ENCODE measurements at regions not wholly inside any gene's neighbourhood (a gene's known extent, or its start where the extent isn't known, plus 50 kb on each side); places are given as distances from the start of the nearest gene placed in this dataset.

DNA sequence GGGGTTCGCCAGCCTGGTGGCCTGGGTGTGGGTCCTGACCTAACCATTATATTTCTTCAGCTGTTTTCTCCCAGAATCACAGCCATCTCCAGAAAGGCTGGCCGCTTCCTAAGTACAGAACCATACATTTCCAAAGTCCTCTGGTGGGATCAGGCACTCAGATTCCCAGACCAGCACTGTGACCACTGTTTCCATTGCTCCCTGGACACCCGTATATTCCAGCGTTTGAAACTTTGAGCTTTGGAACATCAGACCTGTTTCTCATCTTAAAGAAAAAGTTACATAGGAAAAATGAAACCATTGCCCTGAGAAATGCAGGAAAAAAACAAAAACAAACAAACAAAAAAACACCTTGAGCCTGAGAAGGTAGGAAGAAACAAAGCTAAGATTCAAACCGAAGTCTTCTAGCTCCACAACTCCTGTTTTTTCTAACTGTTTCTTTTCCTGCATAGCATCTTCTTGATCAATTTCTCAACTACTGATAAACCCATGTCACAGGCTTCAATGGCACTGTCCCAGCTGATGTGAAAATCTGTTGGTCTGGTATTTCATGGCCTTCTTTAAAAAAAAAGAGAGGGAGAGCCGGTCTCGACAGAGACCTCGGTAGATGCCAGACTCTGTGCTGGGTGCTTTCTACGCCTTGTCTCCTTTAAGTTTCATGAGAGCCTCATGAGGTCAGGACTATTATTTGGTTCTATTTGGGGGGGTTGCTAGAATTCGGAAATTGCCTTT is 221.3 kb downstream of the TOMM20 start:
- DNase-seq: no peak
- H3K9me3 Mint-ChIP-seq: peaks cover 2% of the 10 kb centered on the region
- no peak overlapping the region for H3K27ac Mint-ChIP-seq
- POLR2A ChIA-PET: no interaction called here
- no peak overlapping the region for H3K4me3 Mint-ChIP-seq
- no peaks in the 10 kb centered on the region for H3K27me3 Mint-ChIP-seq
- H3K4me1 Mint-ChIP-seq: peaks cover 15% of the 10 kb centered on the region
- H3K36me3 Mint-ChIP-seq (ENCODE audit: low read depth): no peaks in the 10 kb centered on the region
- CTCF ChIA-PET: interaction anchor here (1.2 to 1.5 kb wide), 2 partner anchors 9 to 21 kb away, joined by 4 read pairs; no protein-coding TSS in a partner anchor

DNA sequence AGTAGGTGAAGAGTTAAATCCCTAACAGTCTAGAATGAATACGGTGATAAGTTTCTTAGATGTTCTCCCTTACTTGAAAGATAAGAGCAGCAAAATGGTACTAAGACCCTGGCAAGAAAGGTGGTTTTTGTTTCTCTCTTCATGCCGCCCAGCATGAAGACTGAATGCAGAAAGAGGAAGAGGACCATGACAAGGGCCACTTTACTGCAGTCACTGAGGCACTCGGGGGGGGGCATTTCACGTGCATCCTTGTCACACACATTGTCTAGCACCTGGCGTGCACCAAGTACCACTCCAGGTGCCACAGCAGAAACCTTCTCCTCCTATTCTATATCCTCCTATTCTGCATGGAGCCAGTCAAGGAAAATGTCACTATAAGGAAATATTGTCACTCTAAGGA is 222.0 kb downstream of the TOMM20 start:
- Mint-ChIP-seq H3K9me3 (peaks cover 2% of the 10 kb centered on the region), H3K4me1 (peaks cover 8% of the 10 kb centered on the region), H3K27ac (no peak overlapping the region), H3K27me3 (no peaks in the 10 kb centered on the region), H3K36me3 (ENCODE audit: low read depth) (no peaks in the 10 kb centered on the region), H3K4me3 (no peak overlapping the region)
- ChIA-PET CTCF (interaction anchor here (1.5 kb wide), 1 partner anchor 9 kb away, joined by 4 read pairs; no protein-coding TSS in a partner anchor), POLR2A (no interaction called here)
- DNase-seq: no peak

GRCh38 chr1:234902774-234903547 is 225.7 kb downstream of the TOMM20 start:
- ChIA-PET CTCF (interaction anchor here (0.7 to 1.5 kb wide), 3 partner anchors 8 to 13 kb away, joined by 3 to 4 read pairs (median 3); no protein-coding TSS in a partner anchor), POLR2A (interaction anchor here (0.6 kb wide), 1 partner anchor 233 kb away, joined by 3 read pairs; no protein-coding TSS in a partner anchor)
- Mint-ChIP-seq H3K27me3 (no peaks in the 10 kb centered on the region), H3K4me1 (no peaks in the 10 kb centered on the region), H3K36me3 (ENCODE audit: low read depth) (no peaks in the 10 kb centered on the region), H3K27ac (peak overlapping the region; percentile 52), H3K4me3 (no peak overlapping the region), H3K9me3 (no peaks in the 10 kb centered on the region)
- DNase-seq: no peak

- H3K4me3 Mint-ChIP-seq: no peak overlapping the region
- no peaks in the 10 kb centered on the region for H3K9me3 Mint-ChIP-seq
- DNase-seq: no peak
- POLR2A ChIA-PET: no interaction called here
- CTCF ChIA-PET: interaction anchor here (1.1 to 1.5 kb wide), 3 partner anchors 13 to 22 kb away, joined by 3 to 4 read pairs (median 3); no protein-coding TSS in a partner anchor
- no peaks in the 10 kb centered on the region for H3K36me3 Mint-ChIP-seq (ENCODE audit: low read depth)
- no peaks in the 10 kb centered on the region for H3K27me3 Mint-ChIP-seq
- no peak overlapping the region for H3K27ac Mint-ChIP-seq
- no peaks in the 10 kb centered on the region for H3K4me1 Mint-ChIP-seq
These were observed 227.1 kb downstream of the TOMM20 start for GRCh38 chr1:234901491-234902049.

- no peak overlapping the region for H3K27ac Mint-ChIP-seq
- H3K27me3 Mint-ChIP-seq: no peaks in the 10 kb centered on the region
- DNase-seq: no peak
- no peak overlapping the region for H3K4me3 Mint-ChIP-seq
- no peaks in the 10 kb centered on the region for H3K36me3 Mint-ChIP-seq (ENCODE audit: low read depth)
- H3K9me3 Mint-ChIP-seq: no peaks in the 10 kb centered on the region
- no peaks in the 10 kb centered on the region for H3K4me1 Mint-ChIP-seq
- ChIA-PET CTCF (no interaction called here), POLR2A (no interaction called here)
These were observed 228.0 kb downstream of the TOMM20 start for GRCh38 chr1:234900595-234900994.

- ChIA-PET CTCF (no interaction called here), POLR2A (no interaction called here)
- no peak for DNase-seq
- no peak overlapping the region for H3K27ac Mint-ChIP-seq
- no peaks in the 10 kb centered on the region for H3K27me3 Mint-ChIP-seq
- no peaks in the 10 kb centered on the region for H3K36me3 Mint-ChIP-seq (ENCODE audit: low read depth)
- H3K9me3 Mint-ChIP-seq: no peaks in the 10 kb centered on the region
- no peak overlapping the region for H3K4me3 Mint-ChIP-seq
- H3K4me1 Mint-ChIP-seq: peaks cover 2% of the 10 kb centered on the region
These were observed 228.9 kb downstream of the TOMM20 start for GRCh38 chr1:234899730-234900072.

DNA sequence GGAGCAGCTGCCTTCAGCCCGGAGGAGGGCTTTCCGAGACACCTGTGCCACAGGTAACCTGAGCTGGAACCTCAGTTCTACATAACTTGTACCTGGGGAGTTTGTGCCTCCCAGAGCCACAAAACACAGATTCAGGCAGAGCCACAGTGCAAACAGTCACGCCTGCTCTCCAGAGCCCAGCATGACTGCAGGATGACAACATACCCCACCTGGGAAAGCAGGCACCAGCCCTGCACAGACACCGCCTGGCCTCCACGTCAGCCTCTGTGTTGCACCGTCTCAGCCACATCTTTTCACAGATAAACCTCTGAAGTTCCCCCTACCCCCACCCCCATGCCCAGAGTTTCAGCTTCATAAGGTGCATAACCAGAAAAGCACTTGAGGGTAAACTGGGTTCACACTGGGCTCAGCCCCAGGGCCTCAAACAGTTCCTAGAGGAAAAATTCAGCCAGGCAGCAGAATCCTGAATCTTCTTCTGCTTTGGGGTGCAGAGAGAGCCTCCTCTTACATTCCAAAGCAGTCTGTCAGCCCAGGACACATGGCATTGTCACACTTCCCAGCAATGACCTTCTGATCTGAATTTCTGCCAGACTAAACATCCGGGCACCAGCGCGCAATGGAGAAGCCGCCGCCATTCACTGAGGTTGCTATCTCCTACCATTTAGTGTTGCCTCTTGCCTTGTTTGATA is 229.5 kb downstream of the TOMM20 start:
- H3K27me3 Mint-ChIP-seq: no peaks in the 10 kb centered on the region
- H3K4me3 Mint-ChIP-seq: no peak overlapping the region
- ChIA-PET POLR2A (no interaction called here), CTCF (interaction anchor here (1.6 kb wide), 1 partner anchor 8 kb away, joined by 4 read pairs; no protein-coding TSS in a partner anchor)
- no peaks in the 10 kb centered on the region for H3K36me3 Mint-ChIP-seq (ENCODE audit: low read depth)
- H3K27ac Mint-ChIP-seq: no peak overlapping the region
- no peak for DNase-seq
- peaks cover 8% of the 10 kb centered on the region for H3K4me1 Mint-ChIP-seq
- H3K9me3 Mint-ChIP-seq: no peaks in the 10 kb centered on the region

- DNase-seq: no peak
- H3K27me3 Mint-ChIP-seq: no peaks in the 10 kb centered on the region
- no peak overlapping the region for H3K27ac Mint-ChIP-seq
- H3K4me1 Mint-ChIP-seq: peaks cover 13% of the 10 kb centered on the region
- CTCF ChIA-PET: interaction anchor here (0.7 to 1.6 kb wide), 2 partner anchors 9 to 12 kb away, joined by 3 to 4 read pairs; no protein-coding TSS in a partner anchor
- POLR2A ChIA-PET: no interaction called here
- H3K4me3 Mint-ChIP-seq: no peak overlapping the region
- no peaks in the 10 kb centered on the region for H3K9me3 Mint-ChIP-seq
- H3K36me3 Mint-ChIP-seq (ENCODE audit: low read depth): no peaks in the 10 kb centered on the region
These were observed 230.1 kb downstream of the TOMM20 start for GRCh38 chr1:234898455-234899033.

- Mint-ChIP-seq H3K9me3 (no peaks in the 10 kb centered on the region), H3K4me3 (no peak overlapping the region), H3K27me3 (no peaks in the 10 kb centered on the region), H3K36me3 (ENCODE audit: low read depth) (no peaks in the 10 kb centered on the region), H3K27ac (no peak overlapping the region), H3K4me1 (peaks cover 20% of the 10 kb centered on the region)
- no peak for DNase-seq
- POLR2A ChIA-PET: no interaction called here
- CTCF ChIA-PET: interaction anchor here (0.7 to 1.6 kb wide), 2 partner anchors 9 to 13 kb away, joined by 3 to 4 read pairs; no protein-coding TSS in a partner anchor
These were observed 230.7 kb downstream of the TOMM20 start for GRCh38 chr1:234897754-234898454.

DNA sequence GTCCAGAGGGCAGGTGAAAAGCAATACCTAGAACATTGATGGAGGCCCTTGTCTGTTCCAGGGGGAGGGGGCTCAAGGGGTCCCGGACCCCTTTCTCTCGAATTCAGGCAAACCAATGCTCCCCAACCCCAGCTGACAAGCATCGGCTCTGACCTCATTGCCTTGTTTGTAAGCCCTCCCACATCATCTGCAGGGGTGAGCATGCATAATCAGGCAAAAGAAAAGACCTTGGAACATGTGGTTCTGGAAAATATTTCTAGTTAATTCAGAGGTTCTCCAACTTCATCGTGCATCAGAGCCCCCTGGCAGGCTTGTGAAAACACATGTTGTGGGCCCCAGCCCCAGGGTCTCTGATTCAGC is 231.3 kb downstream of the TOMM20 start:
- Mint-ChIP-seq H3K27ac (no peak overlapping the region), H3K4me1 (peaks cover 20% of the 10 kb centered on the region), H3K36me3 (ENCODE audit: low read depth) (no peaks in the 10 kb centered on the region), H3K4me3 (no peak overlapping the region), H3K27me3 (no peaks in the 10 kb centered on the region), H3K9me3 (no peaks in the 10 kb centered on the region)
- CTCF ChIA-PET: interaction anchor here (1.4 to 1.6 kb wide), 2 partner anchors 10 to 13 kb away, joined by 3 to 4 read pairs; no protein-coding TSS in a partner anchor
- DNase-seq: no peak
- POLR2A ChIA-PET: no interaction called here

DNA sequence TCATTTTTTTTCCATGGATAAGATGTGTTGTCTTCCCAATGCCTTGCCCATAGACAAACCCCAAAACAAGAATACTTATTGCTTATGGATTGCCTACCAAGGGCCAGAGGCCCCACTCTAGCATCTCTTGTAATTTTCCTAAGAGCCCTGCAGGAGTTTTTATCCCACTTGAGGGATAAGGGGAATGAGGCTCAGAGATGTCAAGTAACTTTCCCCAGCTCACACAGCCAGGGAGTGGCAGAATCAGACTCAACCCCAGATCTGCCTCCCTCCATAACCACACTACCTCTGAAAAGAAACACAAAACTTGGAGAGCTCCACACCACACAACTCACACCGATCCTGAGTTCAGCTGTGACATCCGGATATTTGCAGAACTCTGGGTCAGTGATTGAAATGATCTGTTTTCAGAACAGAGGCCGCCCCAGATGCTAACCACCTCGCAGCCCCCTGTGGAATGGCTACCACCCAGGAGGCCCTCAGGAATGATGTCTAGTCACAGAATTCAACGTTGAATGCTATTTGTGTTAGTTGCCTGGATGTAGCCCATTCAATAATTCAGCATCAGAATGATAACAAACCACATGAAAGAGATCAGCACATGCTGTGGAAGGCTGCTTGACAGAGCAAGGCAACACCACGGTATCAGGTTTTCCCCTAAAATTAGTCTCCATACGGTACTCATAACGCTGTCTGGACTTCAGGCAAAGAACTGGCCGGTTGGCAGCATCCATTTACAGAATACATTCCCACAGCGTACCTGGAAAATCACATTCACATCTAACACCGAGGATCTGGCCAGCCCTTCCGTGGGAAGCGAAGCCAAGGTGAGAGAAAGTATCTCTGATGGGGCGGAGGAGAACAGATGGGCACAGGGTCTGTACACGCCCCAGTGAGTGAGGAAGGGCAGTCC is 231.9 kb downstream of the TOMM20 start:
- H3K4me1 Mint-ChIP-seq: peaks cover 20% of the 10 kb centered on the region
- H3K27me3 Mint-ChIP-seq: no peaks in the 10 kb centered on the region
- H3K36me3 Mint-ChIP-seq (ENCODE audit: low read depth): no peaks in the 10 kb centered on the region
- ChIA-PET CTCF (interaction anchor here (0.6 to 1.4 kb wide), 2 partner anchors 14 to 511 kb away, joined by 3 read pairs; no protein-coding TSS in a partner anchor), POLR2A (no interaction called here)
- no peak overlapping the region for H3K4me3 Mint-ChIP-seq
- no peaks in the 10 kb centered on the region for H3K9me3 Mint-ChIP-seq
- H3K27ac Mint-ChIP-seq: no peak overlapping the region
- DNase-seq: no peak
